Right lung (tissue), 2 donors: ENCODE measurements at regions not wholly inside any gene's neighbourhood (a gene's known extent, or its start where the extent isn't known, plus 50 kb on each side); places are given as distances from the start of the nearest gene placed in this dataset.
"Not testable (repeated sequence)": the region's sequence is repeated elsewhere in the genome, so short reads cannot be mapped to it uniquely, and the experiment has no call there.

Experiments used
- DNase-seq, 2 donors: peaks; one replicate each; pipeline ENCODE4 v3.0.0-alpha.2; 2013

DNA sequence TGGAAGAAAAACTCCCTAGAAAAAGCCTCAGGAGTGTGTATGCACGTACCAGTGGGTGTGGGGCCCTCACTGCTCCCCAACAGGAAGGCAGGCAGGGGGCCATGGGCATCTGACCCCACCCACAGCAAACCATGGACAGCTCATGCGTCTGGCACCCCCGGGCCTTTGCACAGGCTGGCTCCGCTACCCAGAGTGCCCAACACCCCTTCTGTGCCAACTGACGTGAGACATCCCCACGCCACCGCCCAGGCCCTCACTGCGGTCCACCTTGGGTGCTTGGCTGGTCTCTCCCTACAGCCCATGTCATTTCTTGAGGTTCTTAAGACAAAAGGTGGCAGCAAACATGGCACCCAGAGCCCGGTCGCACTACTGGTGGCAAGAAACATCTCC, 91.4 kb downstream of the NCOR2 start:
- DNase-seq, result no peak

DNA sequence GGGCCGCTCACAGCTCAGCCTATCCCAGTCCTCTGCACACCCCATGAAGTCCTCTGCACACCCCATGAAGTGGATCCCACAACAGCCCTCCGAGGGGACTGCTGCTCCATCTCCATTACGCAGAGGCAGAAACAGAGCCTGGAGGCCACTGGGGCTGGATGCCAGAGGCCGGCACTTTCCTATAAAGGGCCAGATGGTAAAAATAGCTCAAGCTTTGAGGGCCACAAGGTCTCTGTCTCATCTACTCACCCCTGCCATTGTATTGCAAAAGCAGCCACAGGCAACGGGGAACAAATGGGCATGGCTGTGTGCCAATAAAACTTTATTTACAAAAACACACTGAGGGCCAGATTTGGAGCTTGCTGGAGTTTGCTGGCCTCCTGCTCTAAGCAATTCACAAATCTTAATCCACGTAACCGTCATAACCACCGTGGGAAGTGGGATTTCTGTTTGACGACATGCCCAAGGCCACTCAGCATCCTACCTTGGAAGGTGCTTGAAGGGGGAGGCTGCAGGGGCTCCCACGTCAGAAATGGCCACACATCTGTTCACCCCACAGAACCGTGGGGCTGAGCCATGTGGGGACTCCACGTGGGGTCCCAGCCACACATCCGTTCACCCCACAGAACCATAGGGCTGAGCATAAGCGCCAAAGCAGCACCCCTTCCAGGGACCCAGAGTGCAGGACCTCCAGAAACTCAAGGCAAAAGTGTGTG, 92.0 kb downstream of the NCOR2 start:
- DNase-seq, result no peak

DNA sequence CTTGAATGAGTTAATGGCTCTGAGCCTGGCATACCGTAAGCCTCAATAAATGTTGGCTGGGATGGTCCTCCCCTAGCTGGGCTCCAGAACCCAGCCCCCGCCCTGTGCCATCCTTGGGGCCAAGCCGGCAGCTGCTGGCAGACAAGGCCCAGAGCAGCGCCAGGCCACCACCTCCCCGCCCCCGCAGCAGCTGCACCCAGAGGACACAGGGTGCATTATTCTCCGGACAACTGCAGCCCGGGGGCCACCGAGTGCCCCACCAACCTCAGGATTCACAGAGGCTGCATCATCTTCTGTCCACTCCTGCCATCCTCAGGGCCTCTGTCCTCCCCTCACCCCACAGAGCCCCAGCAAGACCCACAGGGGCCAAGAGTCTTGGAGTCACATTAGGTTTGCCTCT, 92.7 kb downstream of the NCOR2 start:
- DNase-seq, result no peak

DNA sequence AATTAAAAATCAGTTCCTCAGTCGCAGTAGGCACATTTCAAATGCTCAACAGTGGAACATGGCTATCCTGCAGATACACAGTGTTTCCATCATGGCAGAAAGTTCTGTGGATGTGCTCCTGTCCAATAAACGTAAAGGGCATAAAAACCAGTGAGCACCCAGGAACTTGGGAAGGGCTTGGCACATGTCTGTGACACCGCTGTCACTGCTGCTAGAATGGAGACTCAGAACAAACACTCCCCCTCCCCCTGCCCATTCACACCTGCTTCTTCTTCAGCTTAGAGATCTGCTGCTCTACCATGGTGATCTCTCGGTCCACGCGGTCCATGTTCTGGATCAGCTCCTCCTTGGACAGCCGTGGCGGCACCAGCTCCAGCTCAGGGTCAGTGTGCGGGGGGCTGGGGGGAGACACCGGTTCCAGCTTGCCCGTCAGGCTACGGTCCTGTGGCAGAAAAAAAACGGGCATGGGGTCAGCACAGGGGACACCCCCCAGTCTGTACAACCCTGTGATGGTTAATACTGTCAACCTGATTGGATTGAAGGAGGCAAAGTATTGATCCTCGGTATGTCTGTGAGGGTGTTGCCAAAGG, 94.6 kb downstream of the NCOR2 start:
- no peak for DNase-seq

DNA sequence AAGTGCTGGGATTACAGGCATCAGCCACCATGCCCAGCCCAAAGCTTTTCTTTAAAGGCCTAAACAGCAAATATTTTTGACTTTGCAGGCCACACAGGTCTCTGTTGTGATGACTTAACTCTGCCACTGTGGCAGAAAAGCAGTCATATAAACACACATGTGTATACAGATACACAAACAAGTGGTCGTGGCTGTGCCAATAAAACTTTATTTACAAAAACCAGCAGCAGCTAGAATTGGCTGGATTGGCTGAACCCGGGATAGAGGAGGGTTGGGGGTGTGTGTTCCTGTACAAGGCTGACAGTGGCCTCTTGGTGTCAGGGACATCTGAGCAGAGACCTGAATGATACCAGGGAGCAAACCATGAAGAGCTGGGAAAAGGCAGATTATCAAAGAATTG, 95.6 kb downstream of the NCOR2 start:
- DNase-seq, result no peak

DNA sequence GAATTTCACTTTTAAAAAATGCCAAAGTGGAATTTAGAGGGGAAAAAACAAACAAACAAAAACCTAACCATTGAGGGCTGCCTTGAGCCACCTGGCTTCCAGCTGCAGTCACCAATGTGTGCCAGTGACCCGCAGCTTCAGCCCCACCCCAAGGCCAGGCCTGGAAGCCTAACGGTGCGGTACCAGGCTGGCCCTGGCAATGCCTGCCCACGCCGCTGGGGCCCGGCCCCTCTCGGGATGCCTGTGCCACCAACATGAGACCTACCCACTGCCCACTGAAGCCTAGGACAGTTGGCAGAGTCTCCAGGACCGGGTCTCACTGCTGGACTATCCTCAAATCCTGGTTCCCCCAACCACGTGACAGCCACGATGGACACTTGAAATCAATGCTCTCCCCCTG, 96.6 kb downstream of the NCOR2 start:
- no peak for DNase-seq

DNA sequence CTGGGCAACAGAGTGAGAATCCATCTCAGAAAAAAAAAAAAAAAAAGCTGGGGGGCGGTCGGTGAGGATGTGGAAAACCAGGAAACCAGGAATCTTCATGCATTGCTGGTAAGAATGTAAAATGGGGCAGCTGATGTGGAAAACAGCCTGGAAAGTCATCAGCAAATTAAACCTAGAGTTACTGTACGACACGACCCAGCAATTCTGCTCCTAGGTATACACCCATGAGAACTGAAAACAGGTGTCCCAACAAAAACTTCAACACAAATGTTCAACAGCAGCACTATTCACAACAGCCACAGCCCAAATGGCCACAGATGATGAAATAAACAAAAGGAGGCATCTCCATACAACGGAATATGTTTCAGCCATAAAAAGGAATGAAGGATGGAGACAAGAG, 97.3 kb downstream of the NCOR2 start:
- no peak for DNase-seq

DNA sequence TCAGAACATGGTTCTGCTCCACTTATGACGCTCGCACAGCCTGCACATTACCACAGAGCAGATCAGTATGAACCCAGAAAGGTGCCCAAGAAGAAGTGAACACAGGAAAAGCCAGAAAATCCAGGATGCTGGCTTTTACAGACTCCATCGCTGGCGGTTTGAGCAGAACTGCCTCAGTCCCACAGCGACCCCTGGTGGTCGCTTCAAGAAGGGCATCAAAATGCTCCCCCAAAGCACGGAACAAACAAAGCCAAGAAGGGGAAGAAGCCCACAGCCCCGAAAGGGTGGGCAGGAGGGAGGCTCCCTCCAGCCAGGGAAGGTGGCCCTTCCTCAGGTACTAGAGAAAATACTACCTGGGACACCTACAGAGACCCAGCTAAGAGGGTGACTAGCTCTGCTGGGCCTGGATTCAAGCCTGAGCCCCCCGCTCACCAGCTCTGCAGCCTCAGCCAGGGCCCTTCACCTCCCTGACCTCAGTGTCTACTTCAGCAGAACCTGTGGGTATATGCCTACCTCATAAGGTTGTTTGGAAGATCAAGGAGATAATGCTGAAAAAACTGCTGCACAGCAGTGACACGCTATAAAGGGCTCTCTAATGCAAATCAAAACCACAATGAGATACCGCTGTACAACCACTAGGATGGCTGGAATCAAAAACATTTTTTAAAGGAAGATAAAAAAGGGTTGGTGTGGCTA, 98.1 kb downstream of the NCOR2 start:
- no peak for DNase-seq

DNA sequence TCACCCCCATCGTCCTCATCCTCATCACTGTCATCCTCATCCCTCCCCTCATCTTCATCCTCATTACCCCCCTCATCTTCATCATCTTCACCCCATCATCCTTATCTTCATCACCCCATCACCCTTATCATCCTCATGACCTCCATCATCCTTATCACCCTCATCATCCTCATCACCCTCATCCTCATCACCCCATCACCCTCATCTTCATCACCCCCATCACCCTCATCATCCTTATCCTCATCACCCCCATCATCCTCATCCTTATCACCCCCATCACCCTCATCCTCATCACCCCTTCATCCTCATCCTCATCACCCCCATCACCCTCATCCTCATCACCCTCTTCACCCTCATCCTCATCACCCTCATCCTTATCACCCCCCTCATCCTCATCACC, 99.9 kb downstream of the NCOR2 start:
- DNase-seq, result not testable (repeated sequence)

DNA sequence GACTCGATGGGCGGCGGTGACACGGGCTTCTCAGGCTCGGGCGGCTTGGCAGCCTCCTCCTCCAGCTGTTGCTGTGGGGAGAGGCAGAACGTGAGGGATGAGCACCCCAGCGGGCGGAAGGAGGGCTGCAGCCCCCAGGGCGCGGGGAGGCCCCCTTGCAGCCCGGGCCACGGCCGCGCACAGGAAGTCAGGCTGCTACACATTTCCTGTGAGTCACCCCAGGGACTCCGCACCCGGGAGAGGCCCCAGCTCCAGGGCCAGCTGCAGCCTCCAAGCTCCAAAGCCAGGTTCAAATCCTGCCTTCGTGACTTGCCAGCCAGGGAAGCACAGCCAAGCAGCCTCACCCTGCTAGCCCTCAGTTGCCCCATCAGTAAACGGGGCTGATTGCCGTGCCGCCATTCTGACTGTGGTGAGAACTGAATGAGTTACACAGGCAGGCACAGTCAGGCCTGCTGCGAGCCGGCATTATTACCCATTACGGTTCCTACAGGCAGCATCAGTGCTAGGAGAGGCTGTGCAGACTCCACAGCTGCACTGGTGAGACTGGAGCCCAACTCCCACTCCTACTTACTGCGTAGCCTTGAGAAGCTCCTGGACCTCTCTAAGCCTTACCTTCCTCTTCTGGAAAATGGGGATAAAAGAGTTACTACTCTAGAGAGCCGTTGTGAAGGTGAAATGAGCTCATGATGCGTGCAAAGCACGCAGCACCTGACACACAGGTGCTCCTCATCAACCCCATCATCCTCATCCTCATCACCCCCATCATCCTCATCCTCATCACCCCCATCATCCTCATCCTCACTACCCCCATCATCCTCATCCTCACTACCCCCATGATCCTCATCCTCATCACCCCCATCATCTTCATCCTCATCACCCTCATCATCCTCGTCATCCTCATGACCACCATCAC, 100.9 kb downstream of the NCOR2 start:
- DNase-seq, result no peak

DNA sequence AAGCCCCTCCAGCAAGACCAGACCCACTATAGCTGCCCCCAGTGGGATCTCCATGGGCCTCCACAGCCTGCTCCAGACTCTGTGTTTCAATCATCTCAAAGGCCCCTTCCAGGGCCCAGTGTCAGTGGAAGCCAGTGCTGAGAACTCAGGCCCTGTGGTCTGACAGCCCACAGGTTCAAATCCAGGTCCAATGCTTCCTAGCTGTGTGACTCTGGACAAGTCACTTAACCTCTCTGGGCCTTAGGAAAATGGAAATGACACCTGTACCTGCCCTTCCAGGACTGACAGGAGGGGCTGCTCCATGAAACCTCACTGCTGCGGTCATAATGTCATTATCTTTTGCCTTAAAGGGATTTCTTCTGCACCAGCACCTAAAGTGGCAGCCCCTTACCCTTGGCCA, 101.9 kb downstream of the NCOR2 start:
- DNase-seq, result no peak

DNA sequence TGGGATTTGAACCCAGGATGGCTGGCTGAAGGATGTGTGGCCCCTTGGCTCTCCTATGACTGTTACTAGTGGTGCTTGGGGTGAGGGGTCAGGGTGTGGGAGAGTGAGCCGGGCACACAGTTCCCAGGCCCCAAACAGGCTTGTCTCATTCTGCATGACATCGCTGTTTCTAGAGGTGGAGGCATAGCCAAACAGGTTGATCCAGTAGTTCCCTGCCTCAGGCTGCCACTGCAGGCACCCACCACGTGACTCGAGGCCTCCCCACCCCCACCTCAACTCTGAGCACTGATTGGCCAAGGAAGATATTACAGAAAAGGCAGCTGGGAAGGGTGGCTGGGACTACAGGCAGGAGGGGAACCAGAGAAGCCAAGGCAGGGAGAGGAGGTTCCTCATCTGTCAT, 102.6 kb downstream of the NCOR2 start:
- no peak for DNase-seq

DNA sequence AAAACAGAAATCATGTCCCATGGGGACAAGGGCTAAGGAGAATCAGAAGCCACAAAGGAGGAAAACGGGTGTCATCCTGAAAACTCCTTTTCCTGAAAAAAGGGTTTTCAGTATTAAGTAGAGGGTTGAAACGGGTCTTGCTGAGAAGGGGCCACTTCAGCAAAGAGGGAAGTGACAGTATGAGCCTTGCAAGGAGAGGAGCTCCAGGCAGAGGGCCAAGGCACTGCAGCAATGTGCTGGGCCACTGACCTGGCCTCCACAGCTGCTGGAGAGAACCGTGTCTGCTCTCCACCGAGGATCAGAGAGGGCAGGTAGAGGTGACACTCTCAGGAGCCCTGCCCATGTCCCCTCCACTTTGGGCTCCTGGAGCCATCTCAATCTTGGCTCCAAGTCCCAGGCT, 103.3 kb downstream of the NCOR2 start:
- no peak for DNase-seq

DNA sequence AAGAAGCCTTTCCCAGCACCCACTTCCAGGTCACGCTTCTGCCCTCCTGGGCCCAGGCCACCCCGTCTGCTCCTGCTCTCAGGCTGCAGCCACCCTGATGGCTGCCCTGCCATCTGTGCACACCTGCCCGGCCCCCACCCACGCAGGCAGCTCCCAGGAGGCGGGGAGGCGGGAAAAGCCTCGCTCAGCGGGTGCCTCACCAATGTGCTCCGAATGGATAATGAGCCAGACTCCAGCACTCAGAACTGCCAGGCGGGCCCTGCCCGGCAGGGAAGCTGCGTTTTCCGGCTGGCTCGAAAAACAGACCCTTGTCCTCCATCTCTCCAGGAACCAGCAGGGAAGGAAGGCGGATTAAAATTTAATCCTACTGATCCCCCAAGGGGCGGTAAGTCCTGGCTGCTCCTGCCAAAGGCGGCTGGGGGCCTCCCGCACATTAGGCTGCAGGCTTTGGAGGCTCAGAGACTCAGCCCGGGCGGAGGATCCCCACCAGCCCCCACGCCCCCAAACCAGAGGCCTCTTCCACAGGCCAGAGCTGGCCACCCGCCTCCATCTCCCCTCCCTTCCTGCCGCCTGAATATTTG, 104.0 kb downstream of the NCOR2 start:
- no peak for DNase-seq

DNA sequence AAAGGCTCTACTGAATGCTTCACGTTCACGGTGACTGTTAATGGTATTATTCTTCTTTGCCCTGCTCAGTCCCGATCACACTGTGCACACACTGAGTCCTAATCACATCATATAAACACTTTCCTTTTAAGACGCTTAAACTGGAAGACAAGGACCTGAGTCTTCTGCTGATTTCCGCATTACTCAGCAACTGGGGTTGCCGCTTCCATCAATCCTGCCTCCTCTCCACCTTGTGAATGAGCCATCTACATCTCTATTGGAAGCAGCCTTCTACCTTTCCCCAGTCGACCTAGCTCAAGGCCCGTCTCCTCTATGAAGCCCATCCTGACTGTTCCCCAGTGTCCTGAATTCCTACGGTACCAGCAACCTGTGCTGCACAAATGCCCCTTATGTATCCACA, 104.7 kb downstream of the NCOR2 start:
- DNase-seq, result no peak

DNA sequence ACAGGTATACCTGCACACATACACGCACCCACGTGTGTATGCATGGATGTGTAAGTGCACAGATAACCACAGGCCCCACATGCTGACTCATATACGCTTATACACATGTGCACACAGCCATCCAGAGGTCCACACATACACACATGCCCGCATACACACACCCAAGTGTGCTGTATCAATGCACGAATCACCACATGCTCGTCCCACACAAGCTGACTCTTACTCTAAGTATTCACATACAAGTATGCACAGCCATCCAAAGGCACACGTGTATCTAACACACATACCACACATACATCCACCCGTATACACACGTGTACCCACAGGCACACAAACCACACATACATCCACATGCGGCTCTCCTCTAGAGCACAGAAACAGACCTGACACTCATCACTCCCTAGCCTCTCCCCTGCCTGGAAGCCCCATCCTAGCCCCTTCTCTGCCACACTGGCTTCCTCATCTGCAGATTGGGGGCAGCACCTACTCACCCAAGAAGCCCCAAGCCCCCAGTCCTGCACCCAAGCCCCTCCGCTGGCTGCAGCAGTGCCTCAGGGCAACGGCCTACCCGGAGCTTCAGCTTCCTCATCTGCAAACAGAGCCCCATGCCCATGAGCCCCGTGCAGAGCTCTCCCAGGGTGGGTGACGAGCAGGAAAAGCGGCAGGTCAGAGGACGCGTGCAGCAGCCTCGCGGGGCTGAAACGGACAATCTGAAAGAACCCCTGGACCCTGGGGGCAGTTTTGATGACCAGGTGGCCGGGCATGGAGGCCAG, 105.4 kb downstream of the NCOR2 start:
- no peak for DNase-seq

DNA sequence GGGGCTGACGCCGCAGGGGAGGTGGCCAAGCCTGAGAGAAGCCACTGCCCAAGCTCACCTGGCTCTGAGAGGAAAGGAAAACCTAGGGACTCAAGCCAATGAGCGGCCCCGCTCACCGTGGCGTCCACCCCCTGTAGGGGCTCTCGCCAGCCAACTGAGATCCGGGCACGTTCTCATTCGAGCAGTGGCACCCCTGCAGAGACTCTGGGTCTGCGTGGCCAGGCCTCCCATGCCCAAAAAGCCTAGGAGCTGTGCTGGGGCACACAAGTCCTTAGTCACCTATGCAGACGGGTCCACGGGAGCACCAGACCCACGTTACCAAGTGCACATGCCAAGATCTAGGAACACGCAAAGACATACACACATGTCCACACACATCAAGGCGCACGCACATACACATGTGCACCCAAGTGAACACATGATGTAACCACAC, 106.2 kb downstream of the NCOR2 start:
- DNase-seq, result no peak

DNA sequence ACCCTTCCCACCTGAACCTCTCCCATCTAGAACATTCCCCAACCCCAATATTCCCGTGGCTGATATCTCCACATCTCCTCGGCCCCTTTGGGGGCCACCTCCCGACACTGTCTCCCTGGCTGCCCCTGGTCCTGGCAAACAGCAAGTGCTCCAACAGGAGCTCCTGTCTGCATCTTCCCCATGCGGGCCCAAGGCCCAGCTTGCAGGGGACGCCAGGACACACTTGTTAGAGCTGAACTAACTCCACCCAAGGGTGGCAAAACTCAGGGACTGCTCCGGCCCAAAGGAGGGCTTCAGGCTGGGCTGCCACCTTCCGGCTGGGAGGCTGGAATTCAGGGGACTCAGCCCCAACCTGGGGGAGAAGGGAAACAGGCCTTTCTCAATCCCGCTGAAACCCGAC, 106.6 kb downstream of the NCOR2 start:
- DNase-seq, result no peak

DNA sequence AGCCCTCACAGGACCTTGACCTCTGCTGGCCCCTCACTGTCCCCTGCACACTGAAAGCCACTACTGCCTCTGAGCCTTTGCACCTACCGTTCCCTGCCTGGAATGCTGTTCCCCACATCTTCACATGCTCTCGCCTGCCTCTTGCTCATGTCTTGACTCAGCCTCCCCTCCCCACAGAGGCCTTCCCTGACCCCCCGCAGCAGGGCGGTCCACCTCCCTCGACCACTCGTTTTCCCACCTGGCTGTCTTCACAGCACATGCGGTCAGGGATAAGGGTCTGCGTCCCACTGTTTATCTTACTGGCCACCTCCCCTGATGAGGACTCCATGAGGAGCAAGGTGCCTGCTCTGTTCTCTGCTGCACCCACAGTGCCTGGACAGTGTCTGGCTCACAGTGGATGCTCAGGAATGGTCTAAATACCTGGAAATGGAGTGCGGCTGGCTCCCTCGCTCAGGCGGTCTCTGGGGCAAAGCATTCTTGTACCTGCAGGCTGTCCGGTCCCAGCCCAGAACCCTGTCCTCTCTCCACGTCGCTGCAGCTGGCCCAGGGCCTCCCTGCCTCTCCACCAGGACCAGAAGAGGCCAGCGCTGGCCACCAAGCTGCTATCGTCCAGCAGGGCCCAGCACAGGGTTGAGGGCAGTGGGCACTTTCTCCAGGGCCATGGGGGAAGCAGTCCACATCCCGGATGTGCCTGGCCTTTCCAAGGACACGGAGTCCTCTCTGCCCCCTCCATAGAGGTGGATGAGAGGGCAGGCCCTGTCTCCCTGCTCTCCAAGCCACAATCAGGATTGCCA, 107.4 kb downstream of the NCOR2 start:
- DNase-seq, result no peak
